ENCODE measurements at regions not wholly inside any gene's neighbourhood (a gene's known extent, or its start where the extent isn't known, plus 50 kb on each side); places are given as distances from the start of the nearest gene placed in this dataset.

- H3K4me3 ChIP-seq (ENCODE audit: low read depth, low read length, poor library complexity, severe bottlenecking), result no peak overlapping the region
- no peaks in the 10 kb centered on the region for H3F3A ChIP-seq (ENCODE audit: insufficient read depth, low read length)
- TF ChIP-seq EZH2 (IDR thresholded peaks at IDR 0.05; ENCODE audit: borderline replicate concordance, low read length) (no peak), CTCF (IDR thresholded peaks at IDR 0.05; ENCODE audit: low read length) (peak; percentile 64)
- no peaks in the 10 kb centered on the region for H3K9me3 ChIP-seq (ENCODE audit: low read length)
- H2AFZ ChIP-seq (ENCODE audit: low read length), result no peak overlapping the region
- no peak overlapping the region for H3K27ac ChIP-seq (ENCODE audit: low read depth, low read length, poor library complexity, severe bottlenecking)
- no peak overlapping the region for H3K4me2 ChIP-seq (ENCODE audit: low read length)
- no peaks in the 10 kb centered on the region for H3K27me3 ChIP-seq (ENCODE audit: insufficient read depth, low read length)
- H3K4me1 ChIP-seq (ENCODE audit: insufficient read depth, low read length, severe bottlenecking), result no peaks in the 10 kb centered on the region
- H3K9ac ChIP-seq (ENCODE audit: low read length), result no peak overlapping the region
- no peaks in the 10 kb centered on the region for H4K20me1 ChIP-seq (ENCODE audit: insufficient read depth, low read length)
- H3K9me2 ChIP-seq (ENCODE audit: low read depth, low read length), result no peaks in the 10 kb centered on the region
- no peaks in the 10 kb centered on the region for H3K36me3 ChIP-seq (ENCODE audit: insufficient read depth, low read length)
- H3K79me2 ChIP-seq (ENCODE audit: insufficient read depth, low read length), result no peaks in the 10 kb centered on the region
Observed at GRCh38 chr6:122033564-122034181, 365.8 kb upstream of the HSF2 start.

- Histone ChIP-seq H3K27ac (ENCODE audit: low read depth, low read length, poor library complexity, severe bottlenecking) (no peak overlapping the region), H2AFZ (ENCODE audit: low read length) (no peak overlapping the region)
- TF ChIP-seq CTCF (IDR thresholded peaks at IDR 0.05; ENCODE audit: low read length) (no peak), EZH2 (IDR thresholded peaks at IDR 0.05; ENCODE audit: borderline replicate concordance, low read length) (no peak)
Observed at GRCh38 chr6:122035173-122035572, 364.3 kb upstream of the HSF2 start.

GRCh38 chr6:122040261-122040660 lies 359.2 kb upstream of the HSF2 start:
- H3K79me2 ChIP-seq (ENCODE audit: insufficient read depth, low read length), result no peaks in the 10 kb centered on the region
- H3K36me3 ChIP-seq (ENCODE audit: insufficient read depth, low read length), result no peaks in the 10 kb centered on the region
- no peak overlapping the region for H3K4me2 ChIP-seq (ENCODE audit: low read length)
- H2AFZ ChIP-seq (ENCODE audit: low read length), result no peak overlapping the region
- TF ChIP-seq CTCF (IDR thresholded peaks at IDR 0.05; ENCODE audit: low read length) (no peak), EZH2 (IDR thresholded peaks at IDR 0.05; ENCODE audit: borderline replicate concordance, low read length) (no peak)
- no peaks in the 10 kb centered on the region for H3K9me2 ChIP-seq (ENCODE audit: low read depth, low read length)
- no peak overlapping the region for H3K9ac ChIP-seq (ENCODE audit: low read length)
- H3K9me3 ChIP-seq (ENCODE audit: low read length), result no peaks in the 10 kb centered on the region
- H3K27me3 ChIP-seq (ENCODE audit: insufficient read depth, low read length), result no peaks in the 10 kb centered on the region
- no peak overlapping the region for H3K4me3 ChIP-seq (ENCODE audit: low read depth, low read length, poor library complexity, severe bottlenecking)
- no peaks in the 10 kb centered on the region for H3F3A ChIP-seq (ENCODE audit: insufficient read depth, low read length)
- no peak overlapping the region for H3K27ac ChIP-seq (ENCODE audit: low read depth, low read length, poor library complexity, severe bottlenecking)
- no peaks in the 10 kb centered on the region for H3K4me1 ChIP-seq (ENCODE audit: insufficient read depth, low read length, severe bottlenecking)
- H4K20me1 ChIP-seq (ENCODE audit: insufficient read depth, low read length), result no peaks in the 10 kb centered on the region

More at GRCh38 chr6:122035173-122035572, 364.3 kb upstream of the HSF2 start:
- Histone ChIP-seq H3F3A (ENCODE audit: insufficient read depth, low read length) (no peaks in the 10 kb centered on the region), H3K4me1 (ENCODE audit: insufficient read depth, low read length, severe bottlenecking) (no peaks in the 10 kb centered on the region), H3K9me2 (ENCODE audit: low read depth, low read length) (no peaks in the 10 kb centered on the region), H4K20me1 (ENCODE audit: insufficient read depth, low read length) (no peaks in the 10 kb centered on the region), H3K27me3 (ENCODE audit: insufficient read depth, low read length) (no peaks in the 10 kb centered on the region), H3K4me3 (ENCODE audit: low read depth, low read length, poor library complexity, severe bottlenecking) (no peak overlapping the region), H3K79me2 (ENCODE audit: insufficient read depth, low read length) (no peaks in the 10 kb centered on the region), H3K36me3 (ENCODE audit: insufficient read depth, low read length) (no peaks in the 10 kb centered on the region), H3K9ac (ENCODE audit: low read length) (no peak overlapping the region), H3K4me2 (ENCODE audit: low read length) (no peak overlapping the region), H3K9me3 (ENCODE audit: low read length) (no peaks in the 10 kb centered on the region)

Data from OCI-LY1 (cell line).